Mononuclear cell (primary cell): ENCODE measurements at regions not wholly inside any gene's neighbourhood (a gene's known extent, or its start where the extent isn't known, plus 50 kb on each side); places are given as distances from the start of the nearest gene placed in this dataset.

ENCODE experiments used
- H3K27me3 ChIP-seq: 2 replicates; pipeline ENCODE4 v1.6.0; 2011; ENCODE audit warnings: low read length, control low read depth; ENCODE audit not compliant: insufficient read depth
- H3K4me1 ChIP-seq: 2 replicates; pipeline ENCODE4 v1.5.1; 2011; ENCODE audit warnings: mild to moderate bottlenecking, low read length, control low read depth; ENCODE audit not compliant: insufficient read depth
- H3K4me3 ChIP-seq: 2 replicates; pipeline ENCODE4 v1.5.1; 2011; ENCODE audit warnings: mild to moderate bottlenecking, low read length, moderate library complexity
- H3K9me3 ChIP-seq: 2 replicates; pipeline ENCODE4 v1.5.1; 2011; ENCODE audit warnings: low read depth, mild to moderate bottlenecking, control low read depth, low read length

DNA sequence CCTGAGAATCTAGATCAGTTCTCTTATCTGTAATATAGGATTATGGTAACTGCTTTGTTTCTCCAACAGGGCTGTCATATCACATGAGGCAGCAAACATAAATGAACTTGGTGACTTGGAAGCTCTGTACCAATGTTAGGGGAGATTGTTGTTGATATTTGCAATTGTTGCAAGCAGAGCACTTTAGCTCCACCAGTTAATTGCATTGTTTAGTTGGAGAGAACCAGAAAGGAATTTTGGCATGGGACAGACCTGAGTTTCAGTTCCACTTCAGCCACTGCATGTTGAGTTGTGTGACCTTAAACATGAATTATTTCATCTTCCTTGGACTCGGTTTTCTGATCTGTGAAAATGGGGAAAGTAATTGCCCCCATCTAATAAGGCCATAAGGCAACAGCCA is 142.3 kb upstream of the JUN start:
- Histone ChIP-seq H3K4me1 (peaks cover 28% of the 10 kb centered on the region), H3K9me3 (no peaks in the 10 kb centered on the region), H3K4me3 (no peak overlapping the region), H3K27me3 (no peaks in the 10 kb centered on the region)

DNA sequence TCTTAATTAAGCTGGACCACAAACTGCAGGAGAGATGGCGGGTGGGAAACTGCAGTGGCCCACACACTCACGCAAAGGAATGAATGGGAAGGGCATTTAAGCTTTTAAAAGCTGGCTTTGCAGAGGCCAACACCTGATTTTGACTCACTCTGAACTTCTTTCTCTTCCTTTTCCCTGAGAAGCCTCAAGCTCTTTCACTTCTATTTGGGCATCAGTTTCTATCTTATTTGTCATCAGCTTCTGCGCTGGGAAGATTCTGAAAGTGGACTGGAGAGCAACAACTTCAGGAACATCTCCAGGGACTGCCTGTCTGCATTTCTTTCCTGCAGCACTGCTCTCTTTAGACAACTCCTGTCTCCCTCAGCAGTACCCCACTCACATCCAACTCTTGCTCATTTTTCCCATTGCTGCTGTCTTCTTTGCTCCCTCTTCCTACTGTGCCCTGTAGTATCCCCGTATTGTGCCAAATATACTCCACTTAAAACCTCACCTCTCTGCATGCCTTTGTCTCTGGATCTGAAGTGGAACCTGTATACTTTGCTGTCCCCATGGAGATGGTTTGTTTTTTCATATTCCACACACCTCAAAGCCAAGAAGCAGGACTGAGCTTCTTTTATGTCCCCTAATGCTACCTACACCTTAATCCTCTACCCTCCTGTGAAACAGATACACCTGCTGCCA is 143.3 kb upstream of the JUN start:
- peaks cover 25% of the 10 kb centered on the region for H3K4me1 ChIP-seq
- H3K9me3 ChIP-seq: no peaks in the 10 kb centered on the region
- no peaks in the 10 kb centered on the region for H3K27me3 ChIP-seq
- H3K4me3 ChIP-seq: no peak overlapping the region

DNA sequence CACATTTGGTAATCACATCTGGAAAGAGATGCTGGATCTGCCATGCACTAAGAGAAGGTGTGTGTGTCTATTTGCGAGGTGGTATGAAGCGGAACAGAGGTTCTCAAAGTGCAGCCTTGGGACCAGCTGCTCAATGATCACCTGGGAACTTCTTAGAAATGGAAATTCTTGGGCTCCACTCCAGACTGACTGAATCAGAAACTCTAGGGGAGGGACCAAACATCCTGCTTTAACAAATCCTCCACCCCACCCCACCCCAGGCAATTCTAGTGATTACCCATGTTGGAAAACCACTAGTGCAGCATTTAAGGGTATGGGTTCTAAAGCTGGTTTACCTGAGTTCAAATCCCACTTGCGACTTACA is 143.9 kb upstream of the JUN start:
- Histone ChIP-seq H3K9me3 (no peaks in the 10 kb centered on the region), H3K4me3 (no peak overlapping the region), H3K4me1 (peaks cover 24% of the 10 kb centered on the region), H3K27me3 (no peaks in the 10 kb centered on the region)

DNA sequence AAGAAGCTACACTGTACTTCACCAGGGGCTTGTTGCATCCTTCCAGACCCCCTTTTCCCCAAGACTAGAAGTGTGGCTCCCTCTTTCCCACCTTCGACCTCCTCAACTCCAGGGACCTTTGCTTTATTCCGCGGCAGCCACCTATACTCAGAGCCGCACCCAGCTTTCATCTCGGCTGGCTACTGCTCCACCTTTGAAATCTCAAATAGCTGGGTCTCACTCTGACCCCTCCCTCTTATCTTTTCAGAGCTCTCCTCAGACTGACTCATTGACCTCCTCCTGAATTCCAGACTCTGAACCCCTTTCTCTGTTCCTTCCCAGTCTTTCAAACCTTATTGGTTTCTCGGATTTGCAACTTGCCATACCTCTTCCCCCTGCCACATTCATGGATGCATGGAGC is 144.7 kb upstream of the JUN start:
- H3K4me1 ChIP-seq: peaks cover 29% of the 10 kb centered on the region
- no peaks in the 10 kb centered on the region for H3K9me3 ChIP-seq
- no peak overlapping the region for H3K4me3 ChIP-seq
- no peaks in the 10 kb centered on the region for H3K27me3 ChIP-seq

DNA sequence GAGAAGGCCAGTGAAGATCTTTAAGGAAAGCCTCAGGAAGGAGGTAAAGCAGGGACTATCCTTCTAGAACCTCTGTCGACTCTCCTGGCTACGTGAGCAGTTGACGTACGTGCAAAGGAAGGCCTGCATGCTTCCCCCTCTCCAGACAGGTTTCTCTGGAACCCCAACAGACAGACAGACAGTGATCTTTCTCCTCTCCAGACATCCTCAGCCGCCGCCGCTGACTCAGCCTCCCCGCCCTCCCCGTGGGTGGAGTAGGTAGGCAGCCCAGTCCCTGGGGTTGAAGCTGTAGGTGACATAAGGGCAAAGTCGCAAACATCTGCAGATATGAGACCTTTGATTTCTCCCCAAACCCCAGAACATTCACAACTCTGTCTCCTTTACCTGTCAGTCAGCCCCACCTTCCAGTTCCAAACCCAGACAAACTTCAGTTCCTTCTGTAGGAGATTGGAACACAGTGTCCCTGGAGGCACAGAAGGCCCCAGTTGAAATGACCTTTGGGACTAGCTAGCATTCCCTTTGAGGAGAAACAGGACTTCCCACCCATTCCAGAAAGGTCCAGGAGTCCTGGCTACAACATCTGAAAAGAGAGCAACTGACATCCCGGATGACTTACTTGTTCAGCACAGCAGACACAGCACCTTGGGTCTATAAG is 146.0 kb upstream of the JUN start:
- no peaks in the 10 kb centered on the region for H3K27me3 ChIP-seq
- H3K4me1 ChIP-seq: peaks cover 31% of the 10 kb centered on the region
- no peaks in the 10 kb centered on the region for H3K9me3 ChIP-seq
- H3K4me3 ChIP-seq: no peak overlapping the region

DNA sequence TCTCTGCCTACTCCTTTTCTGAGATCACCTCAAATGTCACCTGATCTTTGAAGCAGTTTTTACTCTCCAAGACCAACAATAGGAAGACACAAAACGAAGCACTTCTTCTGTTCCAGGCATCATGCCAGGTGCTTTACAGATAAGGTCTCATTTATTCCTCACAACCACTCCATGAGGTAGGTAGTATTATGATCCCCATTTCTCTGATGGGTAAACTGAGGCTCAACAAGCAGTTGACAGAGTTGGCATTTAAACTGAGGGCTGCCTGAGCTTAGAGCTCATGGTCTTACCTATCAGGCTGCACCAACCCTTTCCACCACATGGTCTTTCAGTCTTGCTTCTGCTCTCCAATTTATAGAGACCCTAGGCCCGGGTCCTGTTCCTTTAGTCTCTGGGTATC is 147.2 kb upstream of the JUN start:
- Histone ChIP-seq H3K4me3 (no peak overlapping the region), H3K9me3 (no peaks in the 10 kb centered on the region), H3K4me1 (peaks cover 38% of the 10 kb centered on the region), H3K27me3 (no peaks in the 10 kb centered on the region)

DNA sequence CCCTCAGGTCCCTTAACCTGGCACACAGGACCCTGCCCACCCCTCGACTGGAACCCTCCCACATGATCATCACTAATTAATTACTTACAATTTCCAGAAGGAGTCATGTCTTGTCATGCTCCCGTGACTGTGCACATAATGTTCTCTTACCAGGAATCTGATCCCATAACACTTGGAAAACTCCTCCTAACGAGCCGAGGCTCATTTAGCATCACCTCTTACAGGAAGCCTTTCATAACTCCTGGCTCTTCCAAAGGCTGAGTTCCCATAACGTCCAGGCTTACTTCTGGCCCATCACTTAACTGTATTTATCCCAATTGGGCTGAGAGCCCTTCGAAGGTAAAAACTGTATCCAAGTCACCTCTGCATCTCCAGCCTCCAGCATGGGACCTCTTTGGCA is 147.9 kb upstream of the JUN start:
- no peaks in the 10 kb centered on the region for H3K27me3 ChIP-seq
- no peak overlapping the region for H3K4me3 ChIP-seq
- H3K9me3 ChIP-seq: no peaks in the 10 kb centered on the region
- peaks cover 38% of the 10 kb centered on the region for H3K4me1 ChIP-seq

DNA sequence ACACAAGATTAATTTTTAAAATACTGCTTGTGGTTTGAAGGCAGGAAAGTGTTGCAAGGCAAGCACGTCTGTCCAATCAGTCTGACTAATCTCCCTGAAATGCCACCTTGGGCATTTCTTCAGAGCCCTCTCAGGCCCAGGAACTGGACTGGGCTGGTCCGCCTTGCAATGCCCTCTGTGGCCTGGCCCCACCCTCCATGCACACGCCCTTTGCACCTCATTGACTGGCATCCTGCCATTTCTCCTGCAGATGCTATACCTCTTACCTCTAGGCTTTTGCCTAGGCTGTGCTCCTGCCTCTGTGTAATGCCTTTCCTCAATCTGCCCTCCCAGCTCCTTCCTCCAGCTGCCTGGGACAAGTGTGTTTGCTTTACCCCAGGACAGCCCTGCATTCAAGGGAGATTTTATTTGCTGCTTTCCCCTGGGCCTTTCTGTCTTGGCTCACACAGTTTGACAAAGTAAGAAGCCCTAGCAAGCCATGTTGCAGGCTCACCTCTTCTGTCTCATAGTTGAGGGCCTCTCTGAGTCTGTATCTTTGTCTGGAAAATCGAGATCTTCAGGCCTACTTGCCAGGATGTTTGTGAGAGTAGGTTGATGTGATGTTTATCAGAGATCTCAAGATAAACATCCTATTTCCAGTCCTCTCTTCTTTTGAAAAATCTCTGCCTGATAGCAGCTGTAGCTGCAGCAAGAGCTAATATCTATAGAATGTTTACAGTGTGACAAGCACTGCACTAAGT is 149.2 kb upstream of the JUN start:
- H3K9me3 ChIP-seq: no peaks in the 10 kb centered on the region
- no peak overlapping the region for H3K4me3 ChIP-seq
- H3K4me1 ChIP-seq: peaks cover 38% of the 10 kb centered on the region
- H3K27me3 ChIP-seq: no peaks in the 10 kb centered on the region

DNA sequence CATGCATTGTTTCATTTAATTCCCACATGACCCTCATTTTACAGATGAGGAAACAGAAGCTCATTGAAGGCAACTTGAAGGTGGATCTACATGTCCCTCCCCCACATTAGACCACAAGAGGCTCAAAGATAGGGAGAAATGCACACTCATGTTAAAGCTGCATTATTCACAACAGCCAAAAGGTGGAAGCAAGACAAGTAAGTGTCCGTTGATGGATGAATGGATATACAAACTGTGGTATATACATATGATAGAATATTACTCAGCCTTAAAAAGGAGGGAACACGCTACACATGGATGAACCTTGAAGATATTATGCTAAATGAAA is 149.7 kb upstream of the JUN start:
- H3K9me3 ChIP-seq: no peaks in the 10 kb centered on the region
- peaks cover 38% of the 10 kb centered on the region for H3K4me1 ChIP-seq
- no peak overlapping the region for H3K4me3 ChIP-seq
- H3K27me3 ChIP-seq: no peaks in the 10 kb centered on the region

DNA sequence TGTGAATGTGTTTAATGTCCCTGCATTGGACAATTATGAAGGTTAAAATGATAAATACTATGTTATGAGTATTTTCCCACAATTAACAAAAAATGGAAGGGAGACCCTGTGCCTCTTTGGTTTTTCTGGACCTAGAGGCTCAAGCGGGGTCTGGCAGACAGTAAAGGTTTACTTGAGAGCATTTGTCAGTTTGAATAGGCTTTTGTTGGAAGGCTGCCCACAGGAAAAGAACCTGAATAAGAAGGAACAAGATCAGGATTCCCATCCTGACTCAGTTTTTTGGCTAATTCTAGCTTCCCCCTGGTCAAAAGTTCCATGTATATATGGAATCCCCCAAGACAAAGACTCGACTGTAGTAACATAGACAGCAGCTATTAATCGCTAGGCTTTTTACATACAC is 150.9 kb upstream of the JUN start:
- H3K4me3 ChIP-seq: no peak overlapping the region
- no peaks in the 10 kb centered on the region for H3K27me3 ChIP-seq
- peaks cover 33% of the 10 kb centered on the region for H3K4me1 ChIP-seq
- H3K9me3 ChIP-seq: no peaks in the 10 kb centered on the region

DNA sequence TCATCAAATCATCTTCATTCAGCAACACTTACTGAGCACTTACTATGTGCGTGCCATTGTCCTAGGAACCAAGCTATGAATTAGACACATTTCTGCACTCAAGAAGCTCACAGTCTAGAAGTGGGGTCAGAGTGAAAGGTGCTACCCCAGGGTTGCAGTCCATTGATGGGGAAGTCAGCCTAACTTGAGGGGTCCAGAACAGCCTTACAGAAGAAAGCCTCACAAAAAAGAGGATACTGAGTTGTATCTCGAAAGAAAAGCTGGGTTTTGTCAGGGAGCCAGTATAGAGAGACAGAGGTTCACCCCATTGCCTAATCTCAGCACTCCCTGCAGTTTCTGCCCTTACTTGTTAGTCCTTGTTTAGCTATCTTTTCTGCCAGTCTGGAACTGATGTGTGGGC is 153.1 kb upstream of the JUN start:
- no peaks in the 10 kb centered on the region for H3K9me3 ChIP-seq
- no peaks in the 10 kb centered on the region for H3K27me3 ChIP-seq
- peaks cover 35% of the 10 kb centered on the region for H3K4me1 ChIP-seq
- no peak overlapping the region for H3K4me3 ChIP-seq

DNA sequence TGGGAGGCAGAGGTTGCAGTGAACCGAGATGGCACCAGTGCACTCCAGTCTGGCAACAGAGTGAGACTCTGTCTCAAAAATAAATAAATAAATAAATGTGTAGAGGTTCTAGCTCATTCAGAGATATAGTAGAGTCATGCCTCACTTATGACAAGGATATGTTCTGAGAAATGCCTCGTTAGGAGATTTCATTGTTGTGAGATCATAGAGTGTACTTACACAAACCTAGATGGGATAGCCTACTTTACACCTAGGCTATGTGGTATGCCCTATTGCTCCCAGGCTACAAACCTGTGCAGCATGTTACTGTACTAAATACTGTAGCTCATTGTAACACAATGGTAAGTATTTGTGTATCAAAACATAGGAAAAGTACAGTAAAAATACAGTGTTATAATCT is 155.3 kb upstream of the JUN start:
- H3K27me3 ChIP-seq: no peaks in the 10 kb centered on the region
- no peak overlapping the region for H3K4me3 ChIP-seq
- H3K4me1 ChIP-seq: peaks cover 40% of the 10 kb centered on the region
- no peaks in the 10 kb centered on the region for H3K9me3 ChIP-seq

DNA sequence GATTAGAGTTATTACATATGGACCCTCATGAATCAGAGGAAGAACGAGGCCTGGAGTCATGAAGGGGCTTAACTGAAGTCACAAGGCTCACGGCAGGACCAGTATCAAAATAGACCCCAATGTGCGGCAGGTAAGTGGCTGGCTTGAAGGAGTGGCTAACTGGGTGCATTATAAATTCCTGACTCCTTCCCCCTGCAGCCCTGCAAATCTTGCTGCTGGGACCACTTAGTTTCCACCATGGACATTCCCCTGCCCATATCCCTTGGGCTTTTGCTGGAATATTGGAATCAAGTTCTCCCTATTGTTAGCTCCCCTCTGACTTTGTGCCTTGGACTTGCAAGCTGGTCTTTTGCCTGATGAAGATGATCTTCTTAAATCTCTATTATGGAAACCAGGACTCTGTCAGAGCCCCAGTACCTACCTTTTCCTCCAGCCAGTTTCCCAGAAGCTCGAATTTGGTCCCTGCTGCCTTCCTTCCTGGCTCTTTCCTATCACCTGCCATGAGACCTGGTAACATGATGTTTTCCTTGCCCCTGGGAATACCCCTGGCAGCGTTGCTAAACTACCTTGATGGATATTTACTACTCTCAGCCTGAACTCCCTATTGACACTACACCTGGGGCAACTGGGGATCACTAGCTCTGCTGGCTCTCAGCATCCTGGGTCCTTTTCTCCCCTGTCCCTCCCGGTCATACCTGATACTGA is 156.0 kb upstream of the JUN start:
- Histone ChIP-seq H3K4me1 (peaks cover 47% of the 10 kb centered on the region), H3K27me3 (no peaks in the 10 kb centered on the region), H3K4me3 (no peak overlapping the region), H3K9me3 (no peaks in the 10 kb centered on the region)

DNA sequence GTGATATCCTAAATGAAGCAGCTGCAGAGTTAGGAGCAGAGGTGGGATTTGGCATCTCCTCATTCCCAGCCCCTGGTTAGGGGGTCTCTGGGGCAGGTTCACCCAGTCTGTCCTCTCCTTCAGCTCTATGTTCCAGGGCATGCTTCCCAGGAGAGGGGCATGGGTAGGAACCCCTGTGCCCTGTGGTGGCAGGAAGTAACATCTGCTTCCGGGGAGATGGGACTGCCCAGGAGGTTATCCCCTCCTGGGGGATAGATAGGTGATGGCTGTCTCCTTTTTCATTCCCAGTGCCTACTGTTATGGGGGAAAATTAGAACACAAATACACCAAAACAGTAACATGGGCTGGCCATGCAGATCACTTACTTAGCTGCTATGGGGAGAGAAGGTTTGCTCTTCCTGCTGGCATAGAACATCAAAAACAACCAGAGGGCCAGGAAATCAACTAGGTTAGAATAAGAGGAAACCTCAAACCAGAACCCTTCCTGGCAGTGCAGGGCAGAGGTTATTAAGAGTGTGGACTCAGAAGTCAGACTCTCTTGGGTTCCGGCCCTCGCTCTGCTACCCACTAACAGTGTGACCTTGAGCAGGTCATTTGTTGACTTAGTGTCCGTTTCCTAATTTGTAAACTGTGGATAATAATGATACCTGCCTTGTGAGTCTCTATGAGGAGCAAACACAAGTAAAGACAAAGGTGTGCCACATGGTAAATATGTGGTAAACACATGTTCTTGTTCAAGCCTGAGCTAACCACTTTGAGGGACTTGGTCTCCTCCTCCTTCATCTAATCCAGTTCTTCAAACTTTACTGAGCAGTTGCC is 157.8 kb upstream of the JUN start:
- Histone ChIP-seq H3K9me3 (no peaks in the 10 kb centered on the region), H3K4me1 (peaks cover 43% of the 10 kb centered on the region), H3K27me3 (no peaks in the 10 kb centered on the region), H3K4me3 (no peak overlapping the region)

DNA sequence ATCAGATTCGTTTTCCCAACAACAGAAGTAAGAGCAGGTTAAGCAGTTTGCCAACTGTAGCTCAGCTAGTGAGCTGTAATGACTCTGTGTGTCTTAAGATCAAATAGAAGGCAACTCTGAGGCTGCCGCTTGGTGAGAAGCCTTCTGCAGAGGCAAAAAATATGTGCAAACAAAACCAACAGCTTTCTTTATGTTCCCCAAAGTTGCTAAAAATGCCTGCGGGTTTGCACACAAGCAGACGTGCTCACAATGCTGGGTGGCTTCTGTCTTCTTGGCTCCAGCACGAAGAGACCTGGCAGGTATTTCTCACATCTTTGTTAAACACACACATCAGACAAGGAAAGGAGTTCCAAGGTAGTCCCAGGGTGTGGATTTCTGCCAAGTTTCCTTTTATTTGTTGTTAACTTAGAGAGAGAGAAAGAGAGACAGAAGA is 158.9 kb upstream of the JUN start:
- Histone ChIP-seq H3K4me1 (peaks cover 43% of the 10 kb centered on the region), H3K9me3 (no peaks in the 10 kb centered on the region), H3K27me3 (no peaks in the 10 kb centered on the region), H3K4me3 (no peak overlapping the region)
